HEK293 (cell line): ENCODE measurements at regions not wholly inside any gene's neighbourhood (a gene's known extent, or its start where the extent isn't known, plus 50 kb on each side); places are given as distances from the start of the nearest gene placed in this dataset.

ENCODE experiments used
- ZNF302 ChIP-seq: fragments of 450-650 bp; formaldehyde crosslinking; IDR thresholded peaks from 2 replicates; pipeline ENCODE4 v1.5.1; 2016; ENCODE audit warnings: missing biosample characterization, missing genetic modification characterization, low read depth
- TF ChIP-seq, protein P1 (sequence below): fragments of 450-650 bp; formaldehyde crosslinking; IDR thresholded peaks from 2 replicates; pipeline ENCODE4 v1.5.1; 2016; ENCODE audit warnings: missing biosample characterization, missing genetic modification characterization
- TF ChIP-seq, protein P2 (sequence below): fragments of 450-650 bp; formaldehyde crosslinking; IDR thresholded peaks from 2 replicates; pipeline ENCODE4 v1.5.1; 2016; ENCODE audit warnings: missing biosample characterization, missing genetic modification characterization

DNA sequence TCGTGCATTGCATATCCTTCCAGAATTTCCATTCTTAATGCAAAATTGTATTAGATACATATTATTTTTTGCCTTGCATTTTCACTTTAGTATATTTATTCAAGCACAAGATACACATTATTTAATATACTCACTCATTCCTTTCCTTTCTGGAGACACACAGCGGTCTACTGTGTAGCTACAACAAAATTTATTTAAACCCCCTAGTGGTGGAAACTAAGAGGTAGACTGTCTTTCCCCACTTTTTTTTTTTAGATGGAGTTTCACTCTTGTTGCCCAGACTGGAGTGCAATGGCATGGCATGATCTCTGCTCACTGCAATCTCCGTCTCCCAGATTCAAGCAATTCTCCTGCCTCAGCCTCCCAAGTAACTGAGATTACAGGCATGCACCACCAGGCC lies 2040.3 kb upstream of the PCDH20 start:
- TF ChIP-seq, protein P1, sequence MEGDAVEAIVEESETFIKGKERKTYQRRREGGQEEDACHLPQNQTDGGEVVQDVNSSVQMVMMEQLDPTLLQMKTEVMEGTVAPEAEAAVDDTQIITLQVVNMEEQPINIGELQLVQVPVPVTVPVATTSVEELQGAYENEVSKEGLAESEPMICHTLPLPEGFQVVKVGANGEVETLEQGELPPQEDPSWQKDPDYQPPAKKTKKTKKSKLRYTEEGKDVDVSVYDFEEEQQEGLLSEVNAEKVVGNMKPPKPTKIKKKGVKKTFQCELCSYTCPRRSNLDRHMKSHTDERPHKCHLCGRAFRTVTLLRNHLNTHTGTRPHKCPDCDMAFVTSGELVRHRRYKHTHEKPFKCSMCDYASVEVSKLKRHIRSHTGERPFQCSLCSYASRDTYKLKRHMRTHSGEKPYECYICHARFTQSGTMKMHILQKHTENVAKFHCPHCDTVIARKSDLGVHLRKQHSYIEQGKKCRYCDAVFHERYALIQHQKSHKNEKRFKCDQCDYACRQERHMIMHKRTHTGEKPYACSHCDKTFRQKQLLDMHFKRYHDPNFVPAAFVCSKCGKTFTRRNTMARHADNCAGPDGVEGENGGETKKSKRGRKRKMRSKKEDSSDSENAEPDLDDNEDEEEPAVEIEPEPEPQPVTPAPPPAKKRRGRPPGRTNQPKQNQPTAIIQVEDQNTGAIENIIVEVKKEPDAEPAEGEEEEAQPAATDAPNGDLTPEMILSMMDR (tag by site-specific recombination), result no peak
- TF ChIP-seq, protein P2, sequence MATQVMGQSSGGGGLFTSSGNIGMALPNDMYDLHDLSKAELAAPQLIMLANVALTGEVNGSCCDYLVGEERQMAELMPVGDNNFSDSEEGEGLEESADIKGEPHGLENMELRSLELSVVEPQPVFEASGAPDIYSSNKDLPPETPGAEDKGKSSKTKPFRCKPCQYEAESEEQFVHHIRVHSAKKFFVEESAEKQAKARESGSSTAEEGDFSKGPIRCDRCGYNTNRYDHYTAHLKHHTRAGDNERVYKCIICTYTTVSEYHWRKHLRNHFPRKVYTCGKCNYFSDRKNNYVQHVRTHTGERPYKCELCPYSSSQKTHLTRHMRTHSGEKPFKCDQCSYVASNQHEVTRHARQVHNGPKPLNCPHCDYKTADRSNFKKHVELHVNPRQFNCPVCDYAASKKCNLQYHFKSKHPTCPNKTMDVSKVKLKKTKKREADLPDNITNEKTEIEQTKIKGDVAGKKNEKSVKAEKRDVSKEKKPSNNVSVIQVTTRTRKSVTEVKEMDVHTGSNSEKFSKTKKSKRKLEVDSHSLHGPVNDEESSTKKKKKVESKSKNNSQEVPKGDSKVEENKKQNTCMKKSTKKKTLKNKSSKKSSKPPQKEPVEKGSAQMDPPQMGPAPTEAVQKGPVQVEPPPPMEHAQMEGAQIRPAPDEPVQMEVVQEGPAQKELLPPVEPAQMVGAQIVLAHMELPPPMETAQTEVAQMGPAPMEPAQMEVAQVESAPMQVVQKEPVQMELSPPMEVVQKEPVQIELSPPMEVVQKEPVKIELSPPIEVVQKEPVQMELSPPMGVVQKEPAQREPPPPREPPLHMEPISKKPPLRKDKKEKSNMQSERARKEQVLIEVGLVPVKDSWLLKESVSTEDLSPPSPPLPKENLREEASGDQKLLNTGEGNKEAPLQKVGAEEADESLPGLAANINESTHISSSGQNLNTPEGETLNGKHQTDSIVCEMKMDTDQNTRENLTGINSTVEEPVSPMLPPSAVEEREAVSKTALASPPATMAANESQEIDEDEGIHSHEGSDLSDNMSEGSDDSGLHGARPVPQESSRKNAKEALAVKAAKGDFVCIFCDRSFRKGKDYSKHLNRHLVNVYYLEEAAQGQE (tag by site-specific recombination), result no peak
- no peak for TF ChIP-seq ZNF302 (tag by site-specific recombination)
